Fibroblast of lung (primary cell): ENCODE measurements at regions not wholly inside any gene's neighbourhood (a gene's known extent, or its start where the extent isn't known, plus 50 kb on each side); places are given as distances from the start of the nearest gene placed in this dataset.
"Not testable (repeated sequence)": the region's sequence is repeated elsewhere in the genome, so short reads cannot be mapped to it uniquely, and the experiment has no call there.

ENCODE experiments used
- DNase-seq, 2 donors: peaks; one replicate each; pipeline versions ENCODE4 v3.0.0 to v3.0.0-alpha.2; 2010; ENCODE audit warnings: low read depth in 2 of 2
- H2AFZ ChIP-seq: 2 replicates; pipeline ENCODE4 v1.5.1; 2012; ENCODE audit warnings: low read length, control low read depth, inconsistent platforms
- H3K27ac ChIP-seq: 2 replicates; pipeline ENCODE4 v1.5.1; 2011; ENCODE audit warnings: low read length, control low read depth; ENCODE audit not compliant: insufficient read depth
- H3K27me3 ChIP-seq: 2 replicates; pipeline ENCODE4 v1.5.1; 2011; ENCODE audit warnings: mild to moderate bottlenecking, low read length; ENCODE audit not compliant: control insufficient read depth, insufficient read depth
- H3K36me3 ChIP-seq: 2 replicates; pipeline ENCODE4 v1.5.1; 2011; ENCODE audit warnings: low read length; ENCODE audit not compliant: control insufficient read depth, insufficient read depth
- H3K4me1 ChIP-seq: 2 replicates; pipeline ENCODE4 v1.5.1; 2011; ENCODE audit warnings: low read length; ENCODE audit not compliant: control insufficient read depth, insufficient read depth; ENCODE audit errors: extremely low read depth
- H3K4me2 ChIP-seq: 2 replicates; pipeline ENCODE4 v1.5.1; 2011; ENCODE audit warnings: low read length, control low read depth; ENCODE audit not compliant: insufficient read depth; ENCODE audit errors: extremely low read depth
- H3K4me3 ChIP-seq, 4 experiments: fragments of 200-600 bp in 1 of 4; sonication (generic) in 1 of 4; replicated peaks in 1 of 4; 2 replicates each; pipeline ENCODE4 v1.5.1; 2011 to 2016; ENCODE audit warnings: low read length in 4 of 4, low read depth in 3 of 4, mild to moderate bottlenecking in 3 of 4, control low read depth in 2 of 4, inconsistent platforms in 1 of 4, mixed read lengths in 1 of 4; ENCODE audit not compliant: insufficient read depth in 1 of 4; ENCODE audit errors: control extremely low read depth in 1 of 4
- H3K79me2 ChIP-seq: 2 replicates; pipeline ENCODE4 v1.5.1; 2012; ENCODE audit warnings: mild to moderate bottlenecking, low read length, inconsistent platforms; ENCODE audit not compliant: control insufficient read depth, insufficient read depth
- H3K9ac ChIP-seq: 2 replicates; pipeline ENCODE4 v1.5.1; 2011; ENCODE audit warnings: mild to moderate bottlenecking, low read length, control low read depth; ENCODE audit not compliant: insufficient read depth
- H3K9me3 ChIP-seq: 2 replicates; pipeline ENCODE4 v1.5.1; 2012; ENCODE audit warnings: low read depth, low read length; ENCODE audit not compliant: control insufficient read depth, insufficient read depth
- H4K20me1 ChIP-seq: 2 replicates; pipeline ENCODE4 v1.5.1; 2011; ENCODE audit warnings: low read length; ENCODE audit not compliant: control insufficient read depth, insufficient read depth; ENCODE audit errors: extremely low read depth
- EZH2 ChIP-seq: IDR thresholded peaks from 2 replicates; pipeline ENCODE4 v1.5.1; 2012; ENCODE audit warnings: low read length, control low read depth, mild to moderate bottlenecking; ENCODE audit errors: missing control alignments
- TF ChIP-seq, protein P1 (sequence below), 2 donors: IDR thresholded peaks in 1 of 2; conservative IDR thresholded peaks in 1 of 2; 1 replicate in 1 of 2; 2 replicates in 1 of 2; pipeline ENCODE4 v1.5.1; 2011 to 2012; ENCODE audit warnings: low read length in 2 of 2, control low read depth in 1 of 2, inconsistent platforms in 1 of 2, low read depth in 1 of 2, mild to moderate bottlenecking in 1 of 2

GRCh38 chr1:83332308-83332707 is 666.6 kb downstream of the TTLL7 start:
- not testable (repeated sequence) for H4K20me1 ChIP-seq, H2AFZ ChIP-seq, H3K9me3 ChIP-seq, H3K4me1 ChIP-seq, H3K4me2 ChIP-seq, H3K36me3 ChIP-seq, H3K79me2 ChIP-seq, H3K9ac ChIP-seq, H3K27ac ChIP-seq, H3K27me3 ChIP-seq, DNase-seq, H3K4me3 ChIP-seq

- DNase-seq, result peak in 1 of 2 donors; percentile 42
- no peaks in the 10 kb centered on the region for H3K4me1 ChIP-seq
- H3K27me3 ChIP-seq, result no peaks in the 10 kb centered on the region
- no peaks in the 10 kb centered on the region for H3K79me2 ChIP-seq
- no peak overlapping the region for H3K9ac ChIP-seq
- no peak for TF ChIP-seq EZH2
- TF ChIP-seq, protein P1, sequence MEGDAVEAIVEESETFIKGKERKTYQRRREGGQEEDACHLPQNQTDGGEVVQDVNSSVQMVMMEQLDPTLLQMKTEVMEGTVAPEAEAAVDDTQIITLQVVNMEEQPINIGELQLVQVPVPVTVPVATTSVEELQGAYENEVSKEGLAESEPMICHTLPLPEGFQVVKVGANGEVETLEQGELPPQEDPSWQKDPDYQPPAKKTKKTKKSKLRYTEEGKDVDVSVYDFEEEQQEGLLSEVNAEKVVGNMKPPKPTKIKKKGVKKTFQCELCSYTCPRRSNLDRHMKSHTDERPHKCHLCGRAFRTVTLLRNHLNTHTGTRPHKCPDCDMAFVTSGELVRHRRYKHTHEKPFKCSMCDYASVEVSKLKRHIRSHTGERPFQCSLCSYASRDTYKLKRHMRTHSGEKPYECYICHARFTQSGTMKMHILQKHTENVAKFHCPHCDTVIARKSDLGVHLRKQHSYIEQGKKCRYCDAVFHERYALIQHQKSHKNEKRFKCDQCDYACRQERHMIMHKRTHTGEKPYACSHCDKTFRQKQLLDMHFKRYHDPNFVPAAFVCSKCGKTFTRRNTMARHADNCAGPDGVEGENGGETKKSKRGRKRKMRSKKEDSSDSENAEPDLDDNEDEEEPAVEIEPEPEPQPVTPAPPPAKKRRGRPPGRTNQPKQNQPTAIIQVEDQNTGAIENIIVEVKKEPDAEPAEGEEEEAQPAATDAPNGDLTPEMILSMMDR (conservative IDR thresholded peaks at IDR 0.05 in 1 of 2, IDR thresholded peaks at IDR 0.05 in 1 of 2; ENCODE audit: low read depth in 1 of 2, low read length in 2 of 2), result no peak
- no peak overlapping the region for H3K27ac ChIP-seq
- no peak overlapping the region for H3K4me2 ChIP-seq
- no peaks in the 10 kb centered on the region for H3K36me3 ChIP-seq
- H3K4me3 ChIP-seq, result no peak overlapping the region
- H3K9me3 ChIP-seq, result no peaks in the 10 kb centered on the region
- no peak overlapping the region for H2AFZ ChIP-seq
- H4K20me1 ChIP-seq, result no peaks in the 10 kb centered on the region
These were observed 680.6 kb downstream of the TTLL7 start for GRCh38 chr1:83318366-83318765.

GRCh38 chr1:83315446-83315845 is 683.5 kb downstream of the TTLL7 start:
- H3K9me3 ChIP-seq, result not testable (repeated sequence)

GRCh38 chr1:83310161-83310560 is 688.8 kb downstream of the TTLL7 start:
- H3K4me3 ChIP-seq, DNase-seq, H3K27me3 ChIP-seq, H3K9ac ChIP-seq, H3K36me3 ChIP-seq, H3K4me2 ChIP-seq, H4K20me1 ChIP-seq, H3K9me3 ChIP-seq, H3K4me1 ChIP-seq, H3K79me2 ChIP-seq, H2AFZ ChIP-seq, H3K27ac ChIP-seq: not testable (repeated sequence)

More at GRCh38 chr1:83315446-83315845, 683.5 kb downstream of the TTLL7 start:
- H3K4me1 ChIP-seq, H4K20me1 ChIP-seq, H3K27me3 ChIP-seq, H3K4me2 ChIP-seq, H3K79me2 ChIP-seq, H2AFZ ChIP-seq, H3K4me3 ChIP-seq, H3K36me3 ChIP-seq, H3K9ac ChIP-seq, DNase-seq, H3K27ac ChIP-seq: not testable (repeated sequence)

DNA sequence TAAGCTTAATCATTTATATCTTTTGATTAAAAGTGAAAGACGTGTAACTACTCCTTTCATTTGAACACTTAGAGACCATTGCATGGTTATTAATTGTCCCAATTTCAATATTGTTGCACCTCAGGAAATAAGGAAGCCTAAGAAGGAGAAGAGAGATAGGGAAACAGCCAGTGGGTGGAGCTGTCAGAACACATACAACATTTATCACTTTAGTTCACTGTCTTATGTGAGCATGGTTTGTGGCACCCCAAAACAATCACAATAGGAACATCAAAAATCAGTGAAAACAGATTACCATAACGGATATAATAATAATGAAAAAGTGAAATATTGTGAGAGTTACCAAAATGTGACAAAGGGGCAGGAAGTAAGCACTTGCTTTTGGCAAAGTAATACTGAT is 689.9 kb downstream of the TTLL7 start:
- H3K4me2 ChIP-seq, H3K9me3 ChIP-seq, DNase-seq: not testable (repeated sequence)

DNA sequence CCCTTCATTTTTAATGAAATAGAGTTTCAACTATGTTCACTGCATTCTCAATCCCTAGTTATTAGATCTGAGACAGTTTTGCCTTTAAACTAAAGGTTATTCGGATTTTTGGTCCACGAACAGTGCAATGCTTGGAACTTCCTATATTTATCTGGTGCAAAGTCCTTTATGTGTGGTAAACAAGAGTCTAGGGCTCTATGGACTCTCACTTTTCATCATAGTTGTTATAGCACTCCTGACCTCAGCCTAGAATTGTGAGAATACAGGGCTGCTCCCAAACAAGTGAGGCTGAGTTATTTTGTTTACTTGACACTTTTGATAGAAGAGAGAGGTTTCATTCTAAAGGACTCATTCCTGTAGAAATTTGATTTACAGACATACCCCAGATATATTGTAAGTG is 692.1 kb downstream of the TTLL7 start:
- not testable (repeated sequence) for H3K4me2 ChIP-seq, H3K27me3 ChIP-seq, H4K20me1 ChIP-seq, H3K79me2 ChIP-seq, H3K36me3 ChIP-seq, H3K9me3 ChIP-seq, H3K4me1 ChIP-seq, H3K9ac ChIP-seq, DNase-seq, H3K4me3 ChIP-seq, H2AFZ ChIP-seq, H3K27ac ChIP-seq

More for the DNA sequence above, 689.9 kb downstream of the TTLL7 start:
- H3K9ac ChIP-seq, H4K20me1 ChIP-seq, H2AFZ ChIP-seq, H3K27me3 ChIP-seq, H3K36me3 ChIP-seq, H3K4me1 ChIP-seq, H3K27ac ChIP-seq, H3K79me2 ChIP-seq, H3K4me3 ChIP-seq: not testable (repeated sequence)
